Thoracic aorta (tissue), 2 donors: ENCODE measurements at regions not wholly inside any gene's neighbourhood (a gene's known extent, or its start where the extent isn't known, plus 50 kb on each side); places are given as distances from the start of the nearest gene placed in this dataset.

Experiments used
- ATAC-seq: fragments of 150-250 bp; one replicate; pipeline ENCODE4 v1.8.0; 2017; ENCODE audit warnings: low read depth; ENCODE audit not compliant: insufficient number of reproducible peaks, low FRiP score
- DNase-seq: peaks from one replicate; pipeline ENCODE4 v3.0.0-alpha.2; 2020; ENCODE audit warnings: low spot score
- H3K27ac ChIP-seq, 2 donors: fragments of 200-600 bp; sonication (generic); 1 replicate in 1 of 2; 2 replicates in 1 of 2; pipeline ENCODE4 v1.5.1; 2016; ENCODE audit warnings: mild to moderate bottlenecking in 2 of 2, moderate library complexity in 2 of 2
- H3K27me3 ChIP-seq: fragments of 200-600 bp; sonication (generic); replicated peaks from 2 replicates; pipeline ENCODE4 v1.6.0; 2016; ENCODE audit warnings: mild to moderate bottlenecking; ENCODE audit not compliant: insufficient read depth
- H3K36me3 ChIP-seq: fragments of 200-600 bp; sonication (generic); one replicate; pipeline ENCODE4 v1.5.1; 2016
- H3K4me1 ChIP-seq, 2 donors: fragments of 200-600 bp; sonication (generic); 1 replicate in 1 of 2; 2 replicates in 1 of 2; pipeline versions ENCODE4 v1.5.1 to v1.6.0; 2016; ENCODE audit warnings: low read depth in 2 of 2, mild to moderate bottlenecking in 1 of 2; ENCODE audit not compliant: control insufficient read depth in 1 of 2
- H3K4me3 ChIP-seq: fragments of 200-600 bp; sonication (generic); 2 replicates; pipeline ENCODE4 v1.5.1; 2016; ENCODE audit warnings: mild to moderate bottlenecking
- H3K9me3 ChIP-seq: fragments of 200-600 bp; sonication (generic); 2 replicates; pipeline ENCODE4 v1.5.1; 2016
- TF ChIP-seq, protein P1 (sequence below): fragments of 200-600 bp; sonication (generic); IDR thresholded peaks from one replicate; pipeline ENCODE4 v1.5.1; 2019; ENCODE audit warnings: antibody characterized with exemption

DNA sequence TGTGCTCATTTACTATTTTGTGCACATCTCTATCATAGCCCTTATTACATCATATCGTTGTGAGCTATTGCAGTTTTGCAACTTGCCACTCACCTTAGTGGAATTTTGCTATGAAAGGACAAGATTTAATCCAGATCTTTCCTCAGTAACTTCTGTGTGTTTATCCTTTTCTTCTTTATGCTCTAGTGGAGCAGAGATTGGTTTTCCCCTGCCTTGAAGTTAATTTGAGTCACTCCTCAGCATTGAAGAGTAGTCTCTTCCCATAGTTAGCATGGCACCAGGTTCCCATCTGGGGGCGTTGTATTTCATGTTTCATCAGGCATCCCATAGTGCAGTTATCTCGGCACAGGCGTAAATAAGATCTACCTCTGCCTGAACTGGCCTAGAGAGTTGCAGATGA, 510.4 kb downstream of the PSAT1 start:
- H3K36me3 ChIP-seq, result no peaks in the 10 kb centered on the region
- no peak for ATAC-seq

DNA sequence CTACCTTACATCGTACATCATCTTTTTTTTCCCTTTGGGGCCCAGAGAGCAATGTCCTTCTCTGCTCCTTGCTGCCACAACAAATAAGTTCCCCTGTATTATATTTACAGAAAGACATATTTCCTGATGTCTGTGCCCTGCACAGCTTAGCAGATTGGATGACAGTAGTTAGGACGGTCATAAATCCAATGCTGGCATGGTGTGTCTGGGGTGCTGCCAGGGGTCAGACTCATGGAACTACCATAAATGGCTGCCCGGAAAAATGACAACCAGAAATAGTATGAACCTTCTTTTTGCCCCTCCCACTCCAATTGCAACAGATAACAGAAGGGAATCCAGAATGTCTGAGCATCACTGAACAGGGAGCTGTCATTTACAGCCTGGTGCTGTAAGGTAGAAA, 511.1 kb downstream of the PSAT1 start:
- Histone ChIP-seq H3K27ac (no peak overlapping the region), H3K4me1 (no peaks in the 10 kb centered on the region), H3K9me3 (no peaks in the 10 kb centered on the region), H3K4me3 (no peak overlapping the region), H3K36me3 (no peaks in the 10 kb centered on the region), H3K27me3 (no peaks in the 10 kb centered on the region)
- TF ChIP-seq, protein P1, sequence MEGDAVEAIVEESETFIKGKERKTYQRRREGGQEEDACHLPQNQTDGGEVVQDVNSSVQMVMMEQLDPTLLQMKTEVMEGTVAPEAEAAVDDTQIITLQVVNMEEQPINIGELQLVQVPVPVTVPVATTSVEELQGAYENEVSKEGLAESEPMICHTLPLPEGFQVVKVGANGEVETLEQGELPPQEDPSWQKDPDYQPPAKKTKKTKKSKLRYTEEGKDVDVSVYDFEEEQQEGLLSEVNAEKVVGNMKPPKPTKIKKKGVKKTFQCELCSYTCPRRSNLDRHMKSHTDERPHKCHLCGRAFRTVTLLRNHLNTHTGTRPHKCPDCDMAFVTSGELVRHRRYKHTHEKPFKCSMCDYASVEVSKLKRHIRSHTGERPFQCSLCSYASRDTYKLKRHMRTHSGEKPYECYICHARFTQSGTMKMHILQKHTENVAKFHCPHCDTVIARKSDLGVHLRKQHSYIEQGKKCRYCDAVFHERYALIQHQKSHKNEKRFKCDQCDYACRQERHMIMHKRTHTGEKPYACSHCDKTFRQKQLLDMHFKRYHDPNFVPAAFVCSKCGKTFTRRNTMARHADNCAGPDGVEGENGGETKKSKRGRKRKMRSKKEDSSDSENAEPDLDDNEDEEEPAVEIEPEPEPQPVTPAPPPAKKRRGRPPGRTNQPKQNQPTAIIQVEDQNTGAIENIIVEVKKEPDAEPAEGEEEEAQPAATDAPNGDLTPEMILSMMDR, result no peak
- DNase-seq (no peak), ATAC-seq (no peak)

More for the DNA sequence above, 510.4 kb downstream of the PSAT1 start:
- DNase-seq, result no peak
- TF ChIP-seq, protein P1, result no peak
- Histone ChIP-seq H3K4me3 (no peak overlapping the region), H3K9me3 (no peaks in the 10 kb centered on the region), H3K27me3 (no peaks in the 10 kb centered on the region), H3K27ac (no peak overlapping the region), H3K4me1 (no peaks in the 10 kb centered on the region)

DNA sequence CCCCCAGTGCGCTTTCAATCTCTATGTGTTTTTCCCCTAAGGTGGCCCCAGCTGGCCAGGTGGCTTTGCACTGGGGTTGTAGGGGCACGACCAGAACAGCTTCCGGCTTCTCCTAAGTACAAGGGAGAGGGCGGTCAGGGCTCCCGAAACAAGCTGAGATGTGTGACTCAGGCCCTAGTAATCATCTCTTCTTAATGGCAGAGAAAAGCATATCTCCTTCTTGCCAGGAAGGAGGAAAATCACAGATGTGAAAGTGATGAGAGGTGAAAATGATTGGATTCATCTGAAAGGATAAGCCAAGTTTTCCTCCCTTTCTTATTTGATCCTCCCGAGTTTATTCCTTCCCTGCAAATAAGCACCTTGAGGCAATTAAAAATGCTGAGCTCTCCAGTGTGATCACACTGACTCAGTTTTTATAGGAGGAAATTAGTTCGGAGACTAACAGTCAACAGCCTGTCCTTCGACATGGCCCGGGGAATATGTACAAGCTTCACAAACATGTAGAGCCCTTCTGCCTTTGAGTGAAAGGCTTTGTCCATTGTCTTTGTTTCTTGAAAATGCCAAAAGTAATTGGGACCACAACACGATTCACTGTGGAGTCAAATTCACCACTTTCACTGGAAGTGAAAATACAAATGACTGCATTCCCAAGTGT, 514.8 kb downstream of the PSAT1 start:
- DNase-seq (no peak), ATAC-seq (no peak)
- Histone ChIP-seq H3K27me3 (no peaks in the 10 kb centered on the region), H3K27ac (no peak overlapping the region), H3K4me3 (no peak overlapping the region), H3K9me3 (no peaks in the 10 kb centered on the region), H3K36me3 (no peaks in the 10 kb centered on the region), H3K4me1 (no peaks in the 10 kb centered on the region)
- TF ChIP-seq, protein P1, result no peak

DNA sequence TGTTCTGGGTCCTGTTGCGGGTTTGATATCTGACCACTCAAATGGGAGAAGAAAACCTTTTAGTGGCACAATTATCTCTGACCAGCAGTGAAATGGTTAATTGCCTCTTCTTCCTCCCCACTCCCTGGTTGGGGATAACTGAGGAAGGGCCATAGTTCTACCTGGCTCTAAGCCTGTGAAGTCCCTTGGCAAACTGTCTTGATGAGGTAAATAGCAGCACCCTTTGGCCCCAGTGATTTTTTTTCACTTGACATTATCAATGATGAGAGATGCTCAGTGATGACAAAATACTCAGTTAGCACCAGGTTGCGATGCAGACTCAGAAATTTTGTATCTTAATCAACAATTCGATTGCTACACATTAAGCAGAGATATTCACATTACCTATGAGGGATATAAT, 515.7 kb downstream of the PSAT1 start:
- TF ChIP-seq, protein P1, result no peak
- no peak overlapping the region for H3K4me3 ChIP-seq
- H3K9me3 ChIP-seq, result no peaks in the 10 kb centered on the region
- no peaks in the 10 kb centered on the region for H3K27me3 ChIP-seq
- no peak for DNase-seq
- H3K27ac ChIP-seq, result no peak overlapping the region
- H3K36me3 ChIP-seq, result no peaks in the 10 kb centered on the region
- no peaks in the 10 kb centered on the region for H3K4me1 ChIP-seq
- ATAC-seq, result no peak

DNA sequence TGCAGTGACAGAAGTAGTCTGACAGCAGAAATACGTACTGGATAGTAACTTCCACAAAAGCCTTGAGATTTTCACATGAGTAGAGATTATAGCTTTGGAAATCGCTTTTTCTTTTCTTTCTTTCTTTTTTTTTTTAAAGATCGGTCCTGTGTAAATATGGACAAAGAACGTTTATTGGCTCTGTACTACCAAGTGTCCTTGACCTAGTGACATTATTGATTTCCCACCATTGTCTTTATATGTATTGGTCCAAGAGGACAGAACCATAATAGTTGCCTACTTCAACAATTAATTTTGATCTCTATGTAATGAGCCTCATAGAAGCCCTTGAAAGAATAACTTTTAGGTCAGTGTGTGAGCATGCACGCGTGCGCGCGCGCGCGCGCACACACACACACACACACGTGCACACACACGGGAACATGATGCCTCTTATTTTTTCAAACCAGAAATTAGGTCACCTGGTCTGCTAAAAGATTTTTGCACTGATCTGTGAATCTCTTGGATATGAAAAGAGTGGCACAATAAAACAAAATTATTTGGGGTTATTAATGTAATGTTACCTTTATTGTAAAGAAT, 516.8 kb downstream of the PSAT1 start:
- ATAC-seq, result no peak
- TF ChIP-seq, protein P1, result no peak
- H3K4me1 ChIP-seq, result no peaks in the 10 kb centered on the region
- no peaks in the 10 kb centered on the region for H3K27me3 ChIP-seq
- no peak for DNase-seq
- H3K36me3 ChIP-seq, result no peaks in the 10 kb centered on the region
- no peaks in the 10 kb centered on the region for H3K9me3 ChIP-seq
- H3K4me3 ChIP-seq, result no peak overlapping the region
- no peak overlapping the region for H3K27ac ChIP-seq
